ENCODE measurements at regions not wholly inside any gene's neighbourhood (a gene's known extent, or its start where the extent isn't known, plus 50 kb on each side); places are given as distances from the start of the nearest gene placed in this dataset. TPM values are rescaled to one million over a fixed set of nuclear protein-coding genes. Genes with fewer than 3 reads are reported as not detected.

DNA sequence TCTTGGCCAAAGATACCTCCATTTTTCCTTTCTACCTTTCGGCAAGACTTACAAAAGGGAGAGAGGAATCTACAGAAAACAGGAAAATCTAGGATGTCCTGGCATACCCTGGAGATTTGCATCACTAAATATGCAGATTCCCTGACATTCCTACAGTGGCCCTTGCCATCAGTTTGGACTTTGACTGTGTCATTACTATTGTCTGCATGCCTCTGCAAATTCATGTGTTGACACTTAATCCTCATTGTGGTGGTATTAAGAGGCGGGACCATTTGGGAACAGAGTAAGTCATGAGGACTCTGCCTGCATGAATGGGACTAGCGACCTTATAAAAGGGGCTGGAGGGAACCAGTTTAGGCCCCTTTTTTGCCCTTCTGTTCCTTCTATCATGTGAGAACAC lies 50.5 kb upstream of the DTNBP1 start:
- no peak overlapping the region for H3K4me2 ChIP-seq (ENCODE audit: low read length, poor library complexity, severe bottlenecking)
- no peak overlapping the region for H3K27ac ChIP-seq (ENCODE audit: low read length, poor library complexity, severe bottlenecking)
- H3K4me1 ChIP-seq (ENCODE audit: control insufficient read depth, insufficient read depth, low read depth, low read length), result no peaks in the 10 kb centered on the region
- H3K4ac ChIP-seq (ENCODE audit: low read depth in 1 of 2, low read length in 2 of 2), result no peak overlapping the region
- no peak overlapping the region for H4K91ac ChIP-seq (ENCODE audit: low read length)
- no peak overlapping the region for H3K4me3 ChIP-seq (ENCODE audit: insufficient read depth in 1 of 2, low read depth in 1 of 2, low read length in 2 of 2)
- no peak overlapping the region for H2BK12ac ChIP-seq (ENCODE audit: low read length in 2 of 2)
- no peak overlapping the region for H3K9ac ChIP-seq (ENCODE audit: low read length)
- 89% methylated on average over 3 of the region's 3 CpGs for WGBS
- no peak overlapping the region for H2BK5ac ChIP-seq (ENCODE audit: low read depth, low read length, poor library complexity, severe bottlenecking)
- H3K36me3 ChIP-seq (ENCODE audit: control insufficient read depth in 1 of 2, insufficient read depth in 2 of 2, low read depth in 1 of 2, low read length in 2 of 2), result no peaks in the 10 kb centered on the region
- no peak overlapping the region for H3K14ac ChIP-seq (ENCODE audit: low read length in 2 of 2)
- no peak for DNase-seq
- no peak overlapping the region for H2BK120ac ChIP-seq (ENCODE audit: low read depth, low read length)
- H3K23ac ChIP-seq (ENCODE audit: low read length in 2 of 2), result no peak overlapping the region
- no peak overlapping the region for H2AK5ac ChIP-seq (ENCODE audit: low read length, severe bottlenecking)
- peaks cover 12% of the 10 kb centered on the region for H3K9me3 ChIP-seq (ENCODE audit: control insufficient read depth, low read length)
- H2BK15ac ChIP-seq (ENCODE audit: low read depth, poor library complexity, severe bottlenecking), result no peak overlapping the region
- H4K8ac ChIP-seq (ENCODE audit: low read length), result no peak overlapping the region
- no peaks in the 10 kb centered on the region for H3K79me1 ChIP-seq (replicated peaks; ENCODE audit: low read length, poor library complexity, severe bottlenecking)
- H2AFZ ChIP-seq (ENCODE audit: low read depth, low read length), result no peak overlapping the region
- no peak overlapping the region for H3K18ac ChIP-seq (ENCODE audit: low read depth in 1 of 2, low read length in 2 of 2)
- peaks cover 0 to 3% of the 10 kb centered on the region in 2 experiments for H3K27me3 ChIP-seq (ENCODE audit: control insufficient read depth in 1 of 2, insufficient read depth in 1 of 2, low read length in 2 of 2)

GRCh38 chr6:15712797-15713196 lies 50.0 kb upstream of the DTNBP1 start:
- no peak overlapping the region for H2AK5ac ChIP-seq (ENCODE audit: low read length, severe bottlenecking)
- no peak overlapping the region for H3K4ac ChIP-seq (ENCODE audit: low read depth in 1 of 2, low read length in 2 of 2)
- no peak overlapping the region for H4K8ac ChIP-seq (ENCODE audit: low read length)
- no peak overlapping the region for H3K9ac ChIP-seq (ENCODE audit: low read length)
- H3K79me1 ChIP-seq (replicated peaks; ENCODE audit: low read length, poor library complexity, severe bottlenecking), result no peaks in the 10 kb centered on the region
- H3K27me3 ChIP-seq (ENCODE audit: control insufficient read depth in 1 of 2, insufficient read depth in 1 of 2, low read length in 2 of 2), result peaks cover 0 to 3% of the 10 kb centered on the region in 2 experiments
- H3K23ac ChIP-seq (ENCODE audit: low read length in 2 of 2), result no peak overlapping the region
- WGBS, result 95% methylated on average over 1 of the region's 1 CpG
- H2BK12ac ChIP-seq (ENCODE audit: low read length in 2 of 2), result no peak overlapping the region
- H2BK120ac ChIP-seq (ENCODE audit: low read depth, low read length), result no peak overlapping the region
- DNase-seq, result no peak
- H3K4me2 ChIP-seq (ENCODE audit: low read length, poor library complexity, severe bottlenecking), result no peak overlapping the region
- no peak overlapping the region for H3K18ac ChIP-seq (ENCODE audit: low read depth in 1 of 2, low read length in 2 of 2)
- H2AFZ ChIP-seq (ENCODE audit: low read depth, low read length), result no peak overlapping the region
- no peak overlapping the region for H2BK15ac ChIP-seq (ENCODE audit: low read depth, poor library complexity, severe bottlenecking)
- no peak overlapping the region for H3K27ac ChIP-seq (ENCODE audit: low read length, poor library complexity, severe bottlenecking)
- H3K14ac ChIP-seq (ENCODE audit: low read length in 2 of 2), result no peak overlapping the region
- H3K36me3 ChIP-seq (ENCODE audit: control insufficient read depth in 1 of 2, insufficient read depth in 2 of 2, low read depth in 1 of 2, low read length in 2 of 2), result no peaks in the 10 kb centered on the region
- no peak overlapping the region for H3K4me3 ChIP-seq (ENCODE audit: insufficient read depth in 1 of 2, low read depth in 1 of 2, low read length in 2 of 2)
- H3K9me3 ChIP-seq (ENCODE audit: control insufficient read depth, low read length), result peaks cover 12% of the 10 kb centered on the region
- no peak overlapping the region for H4K91ac ChIP-seq (ENCODE audit: low read length)
- H3K4me1 ChIP-seq (ENCODE audit: control insufficient read depth, insufficient read depth, low read depth, low read length), result no peaks in the 10 kb centered on the region
- H2BK5ac ChIP-seq (ENCODE audit: low read depth, low read length, poor library complexity, severe bottlenecking), result no peak overlapping the region

Small RNA genes in the stretch of these regions (small RNA-seq; reads per million reads assigned to genes)
- not detected for gene AL365265.1 (ENCODE audit: low read depth)
